Thyroid gland (tissue), 4 donors: ENCODE measurements at regions not wholly inside any gene's neighbourhood (a gene's known extent, or its start where the extent isn't known, plus 50 kb on each side); places are given as distances from the start of the nearest gene placed in this dataset.

Experiments
- DNase-seq, 2 donors: peaks; one replicate each; pipeline ENCODE4 v3.0.0-alpha.2; 2019
- H3K27ac ChIP-seq, 3 donors: fragments of 200-600 bp; sonication (generic); 1 replicate in 2 of 3; 2 replicates in 1 of 3; pipeline ENCODE4 v1.5.1; 2016 to 2019; ENCODE audit warnings: mild to moderate bottlenecking in 1 of 3, moderate library complexity in 1 of 3
- H3K27me3 ChIP-seq: fragments of 200-600 bp; sonication (generic); one replicate; pipeline ENCODE4 v1.5.1; 2019
- H3K36me3 ChIP-seq, 2 donors: fragments of 200-600 bp; sonication (generic); one replicate each; pipeline ENCODE4 v1.5.1; 2016 to 2019
- H3K4me1 ChIP-seq, 2 donors: fragments of 200-600 bp; sonication (generic); one replicate each; pipeline ENCODE4 v1.5.1; 2017 to 2019
- H3K4me3 ChIP-seq, 3 donors: fragments of 200-600 bp; sonication (generic); replicated peaks in 1 of 3; 1 replicate in 2 of 3; 2 replicates in 1 of 3; pipeline ENCODE4 v1.5.1; 2016; ENCODE audit warnings: mild to moderate bottlenecking in 1 of 3
- H3K9me3 ChIP-seq: fragments of 200-600 bp; sonication (generic); one replicate; pipeline ENCODE4 v1.5.1; 2017
- POLR2A ChIP-seq, 2 donors: fragments of 450-650 bp; IDR thresholded peaks; one replicate each; pipeline ENCODE4 v1.6.1; 2017; ENCODE audit warnings: antibody characterized with exemption in 2 of 2, mild to moderate bottlenecking in 2 of 2, moderate library complexity in 1 of 2
- WGBS, 2 donors: methylation state at CpG; one replicate each; pipeline ENCODE4 v1.1.5; 2017; 5-methylcytosine and 5-hydroxymethylcytosine counted together
- intact Hi-C: fragments of 100-400 bp; cut with DNase I; formaldehyde crosslinking; loops from one replicate; pipeline ENCODE4 v1.15.1; 2023
- TF ChIP-seq, protein P1 (sequence below), 6 experiments: fragments of 200-600 bp in 3 of 6; fragments of 450-650 bp in 3 of 6; sonication (generic) in 3 of 6; IDR thresholded peaks; one replicate each; pipeline ENCODE4 v1.5.1; 2016 to 2019; ENCODE audit warnings: antibody characterized with exemption in 6 of 6, mild to moderate bottlenecking in 2 of 6, inconsistent platforms in 1 of 6, moderate library complexity in 1 of 6

DNA sequence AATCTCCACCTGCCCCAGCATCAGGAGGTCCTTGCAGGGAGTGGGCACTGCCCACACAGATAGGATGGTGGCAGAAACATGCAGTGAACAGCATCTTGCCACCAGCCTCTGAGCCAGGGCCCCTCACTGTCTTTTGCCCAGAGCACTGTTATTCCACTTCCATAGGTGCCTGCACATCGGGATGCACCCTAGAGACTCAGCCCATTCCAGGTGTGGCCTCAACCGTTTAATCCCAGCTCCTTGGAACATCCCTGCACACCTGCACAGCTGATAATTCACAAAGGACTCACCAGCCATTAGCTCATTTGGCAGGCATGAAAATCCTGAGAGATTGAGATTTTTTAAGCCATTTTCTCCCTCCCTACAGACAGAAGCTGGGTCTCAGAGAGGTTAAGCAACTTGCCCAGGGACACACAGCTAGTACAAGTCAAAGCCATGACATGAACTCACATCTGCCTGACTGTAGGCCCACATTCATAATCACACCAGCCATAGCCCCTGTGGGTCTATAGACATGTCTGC lies 116.3 kb downstream of the EFNB1 start:
- Histone ChIP-seq H3K27ac (no peak overlapping the region), H3K27me3 (no peaks in the 10 kb centered on the region), H3K4me3 (no peak overlapping the region), H3K4me1 (no peaks in the 10 kb centered on the region), H3K9me3 (no peaks in the 10 kb centered on the region), H3K36me3 (no peaks in the 10 kb centered on the region)
- no peak for DNase-seq
- TF ChIP-seq POLR2A (IDR thresholded peaks at IDR 0.05), result no peak
- TF ChIP-seq, protein P1, sequence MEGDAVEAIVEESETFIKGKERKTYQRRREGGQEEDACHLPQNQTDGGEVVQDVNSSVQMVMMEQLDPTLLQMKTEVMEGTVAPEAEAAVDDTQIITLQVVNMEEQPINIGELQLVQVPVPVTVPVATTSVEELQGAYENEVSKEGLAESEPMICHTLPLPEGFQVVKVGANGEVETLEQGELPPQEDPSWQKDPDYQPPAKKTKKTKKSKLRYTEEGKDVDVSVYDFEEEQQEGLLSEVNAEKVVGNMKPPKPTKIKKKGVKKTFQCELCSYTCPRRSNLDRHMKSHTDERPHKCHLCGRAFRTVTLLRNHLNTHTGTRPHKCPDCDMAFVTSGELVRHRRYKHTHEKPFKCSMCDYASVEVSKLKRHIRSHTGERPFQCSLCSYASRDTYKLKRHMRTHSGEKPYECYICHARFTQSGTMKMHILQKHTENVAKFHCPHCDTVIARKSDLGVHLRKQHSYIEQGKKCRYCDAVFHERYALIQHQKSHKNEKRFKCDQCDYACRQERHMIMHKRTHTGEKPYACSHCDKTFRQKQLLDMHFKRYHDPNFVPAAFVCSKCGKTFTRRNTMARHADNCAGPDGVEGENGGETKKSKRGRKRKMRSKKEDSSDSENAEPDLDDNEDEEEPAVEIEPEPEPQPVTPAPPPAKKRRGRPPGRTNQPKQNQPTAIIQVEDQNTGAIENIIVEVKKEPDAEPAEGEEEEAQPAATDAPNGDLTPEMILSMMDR (IDR thresholded peaks at IDR 0.05), result no peak
- intact Hi-C loops, result no loop called here
- WGBS, 2 donors, result 70% methylated on average over 2 of the region's 2 CpGs; no CpG with 5 or more reads in 1 of the 2 donors

DNA sequence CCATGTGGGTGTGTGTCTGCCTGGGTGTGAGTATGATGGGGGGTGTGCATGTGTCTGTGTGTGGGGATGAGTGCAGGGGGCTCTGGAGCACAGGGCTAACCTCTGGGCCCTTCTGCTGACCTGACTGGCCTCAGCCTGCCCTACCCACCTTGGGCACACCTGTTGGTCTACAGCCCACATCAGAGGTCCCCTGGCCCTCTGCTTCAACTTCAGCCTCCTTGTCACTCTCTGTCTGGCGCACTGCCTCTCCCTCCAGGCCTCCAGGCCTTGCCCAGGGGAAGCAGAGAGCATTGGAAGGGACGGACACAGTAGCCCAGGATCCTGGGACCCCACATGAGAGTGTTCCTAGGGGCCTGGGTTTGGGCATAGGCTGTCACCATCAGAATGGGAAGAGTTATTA lies 115.4 kb downstream of the EFNB1 start:
- Histone ChIP-seq H3K27me3 (no peaks in the 10 kb centered on the region), H3K4me1 (no peaks in the 10 kb centered on the region), H3K36me3 (no peaks in the 10 kb centered on the region), H3K27ac (no peak overlapping the region), H3K9me3 (no peaks in the 10 kb centered on the region), H3K4me3 (no peak overlapping the region)
- TF ChIP-seq, protein P1 (IDR thresholded peaks at IDR 0.05), result no peak
- no peak for TF ChIP-seq POLR2A (IDR thresholded peaks at IDR 0.05)
- 100% methylated on average over 2 of the region's 2 CpGs; no CpG with 5 or more reads in 1 of the 2 donors for WGBS, 2 donors
- DNase-seq, result no peak
- intact Hi-C loops, result no loop called here

DNA sequence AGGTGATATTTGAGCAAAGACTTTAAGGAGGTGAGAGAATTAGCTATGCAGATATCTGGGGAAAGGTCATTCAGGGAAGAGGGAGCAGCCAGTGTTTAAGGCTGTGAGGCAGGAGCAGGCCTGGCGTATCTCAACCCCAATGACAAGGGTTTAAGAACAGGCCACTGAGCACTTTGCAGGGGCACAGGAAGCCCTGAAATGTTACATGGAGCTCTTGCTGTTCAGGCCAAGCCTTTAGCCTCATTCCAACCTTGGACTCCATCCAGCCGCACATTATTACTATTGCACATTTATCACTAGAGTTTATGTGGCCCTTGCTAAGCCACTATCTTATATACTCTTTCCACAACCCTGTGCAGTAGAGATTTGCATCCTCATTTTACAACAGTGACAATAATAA lies 114.0 kb downstream of the EFNB1 start:
- H3K4me1 ChIP-seq, result no peaks in the 10 kb centered on the region
- intact Hi-C loops, result no loop called here
- H3K27me3 ChIP-seq, result no peaks in the 10 kb centered on the region
- WGBS, 2 donors, result 96 to 97% methylated on average over 2 of the region's 2 CpGs
- no peaks in the 10 kb centered on the region for H3K9me3 ChIP-seq
- H3K4me3 ChIP-seq, result no peak overlapping the region
- no peak overlapping the region for H3K27ac ChIP-seq
- no peaks in the 10 kb centered on the region for H3K36me3 ChIP-seq
- DNase-seq, result no peak
- no peak for TF ChIP-seq POLR2A (IDR thresholded peaks at IDR 0.05)
- TF ChIP-seq, protein P1 (IDR thresholded peaks at IDR 0.05), result no peak

DNA sequence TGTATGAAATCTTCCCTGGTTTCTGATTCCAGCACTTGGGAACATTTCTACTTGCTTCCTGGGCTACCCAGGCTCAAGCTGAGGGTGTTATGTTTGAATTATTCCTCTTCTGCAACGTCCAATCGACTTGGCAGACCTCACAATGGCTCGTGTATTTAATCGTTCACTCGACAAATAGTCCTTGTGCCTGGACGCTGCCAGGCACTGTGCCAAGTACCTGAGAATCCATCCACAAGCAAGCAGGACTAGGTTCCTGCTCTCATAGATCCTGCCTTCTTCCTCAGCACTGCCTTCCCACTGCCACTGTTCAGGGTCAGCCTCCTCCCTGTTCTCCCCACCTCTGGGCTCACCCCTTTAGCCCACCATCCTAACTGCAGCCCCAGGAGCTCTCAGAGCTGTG lies 113.3 kb downstream of the EFNB1 start:
- intact Hi-C loops, result no loop called here
- no peaks in the 10 kb centered on the region for H3K27me3 ChIP-seq
- H3K9me3 ChIP-seq, result no peaks in the 10 kb centered on the region
- H3K4me3 ChIP-seq, result no peak overlapping the region
- 8 to 18% methylated on average over 6 of the region's 6 CpGs for WGBS, 2 donors
- DNase-seq, result peak; percentile 81 to 82
- no peak overlapping the region for H3K27ac ChIP-seq
- no peaks in the 10 kb centered on the region for H3K4me1 ChIP-seq
- TF ChIP-seq, protein P1 (IDR thresholded peaks at IDR 0.05), result no peak
- TF ChIP-seq POLR2A (IDR thresholded peaks at IDR 0.05), result no peak
- no peaks in the 10 kb centered on the region for H3K36me3 ChIP-seq

DNA sequence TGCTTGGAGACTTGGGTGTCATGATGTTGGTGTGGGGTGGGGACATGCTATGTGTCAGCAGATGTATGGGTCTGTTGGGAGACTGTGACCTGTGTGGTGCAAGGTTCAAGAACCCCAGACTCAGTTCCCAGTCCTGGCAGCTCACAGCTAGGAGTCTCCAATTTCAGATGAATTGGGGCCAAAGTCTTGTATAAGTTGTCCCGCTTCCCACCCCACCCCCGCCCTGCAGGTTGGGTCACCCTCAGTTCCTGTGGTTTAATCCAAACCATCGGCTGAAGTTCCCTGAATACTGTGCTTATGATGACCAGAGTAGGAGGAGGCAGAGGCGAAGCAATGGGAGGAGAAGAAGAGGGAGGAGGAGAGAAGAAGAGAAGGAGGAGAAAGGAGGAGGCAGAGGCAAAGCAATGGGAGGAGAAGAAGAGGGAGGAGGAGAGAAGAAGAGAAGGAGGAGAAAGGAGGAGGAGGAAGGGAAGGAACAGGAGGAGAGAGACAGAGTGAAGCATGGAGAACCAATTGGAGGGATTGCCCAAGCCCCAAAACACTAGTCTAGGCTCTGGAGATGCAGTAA lies 112.6 kb downstream of the EFNB1 start:
- 76 to 80% methylated on average over 4 of the region's 4 CpGs for WGBS, 2 donors
- H3K27ac ChIP-seq, result no peak overlapping the region
- H3K36me3 ChIP-seq, result no peaks in the 10 kb centered on the region
- DNase-seq, result no peak
- no peaks in the 10 kb centered on the region for H3K4me1 ChIP-seq
- no peaks in the 10 kb centered on the region for H3K27me3 ChIP-seq
- H3K4me3 ChIP-seq, result no peak overlapping the region
- no peak for TF ChIP-seq POLR2A (IDR thresholded peaks at IDR 0.05)
- TF ChIP-seq, protein P1 (IDR thresholded peaks at IDR 0.05), result no peak
- intact Hi-C loops, result no loop called here
- no peaks in the 10 kb centered on the region for H3K9me3 ChIP-seq
